ENCODE measurements at regions not wholly inside any gene's neighbourhood (a gene's known extent, or its start where the extent isn't known, plus 50 kb on each side); places are given as distances from the start of the nearest gene placed in this dataset.
"Not testable (repeated sequence)": the region's sequence is repeated elsewhere in the genome, so short reads cannot be mapped to it uniquely, and the experiment has no call there.

DNA sequence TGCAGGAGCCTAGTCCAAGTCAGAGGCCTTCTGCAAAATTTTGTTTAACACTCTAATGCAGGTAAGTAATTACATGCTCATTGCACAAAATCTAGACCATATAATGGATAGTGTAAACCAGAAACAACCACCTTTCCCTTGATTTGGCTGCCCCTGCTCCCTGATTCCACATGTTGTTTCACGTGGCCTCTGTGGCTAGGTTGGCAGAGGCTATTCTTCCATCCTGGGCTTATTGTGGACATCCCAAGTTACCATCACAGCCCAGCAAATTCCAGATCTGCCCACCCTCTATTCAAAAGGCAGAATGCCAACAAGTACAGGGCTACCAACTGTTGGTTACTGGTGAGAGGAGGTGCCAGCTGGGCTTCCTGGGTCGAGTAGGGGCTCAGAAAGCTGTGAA is 794.5 kb upstream of the GRM7 start:
- TF ChIP-seq, protein P1, sequence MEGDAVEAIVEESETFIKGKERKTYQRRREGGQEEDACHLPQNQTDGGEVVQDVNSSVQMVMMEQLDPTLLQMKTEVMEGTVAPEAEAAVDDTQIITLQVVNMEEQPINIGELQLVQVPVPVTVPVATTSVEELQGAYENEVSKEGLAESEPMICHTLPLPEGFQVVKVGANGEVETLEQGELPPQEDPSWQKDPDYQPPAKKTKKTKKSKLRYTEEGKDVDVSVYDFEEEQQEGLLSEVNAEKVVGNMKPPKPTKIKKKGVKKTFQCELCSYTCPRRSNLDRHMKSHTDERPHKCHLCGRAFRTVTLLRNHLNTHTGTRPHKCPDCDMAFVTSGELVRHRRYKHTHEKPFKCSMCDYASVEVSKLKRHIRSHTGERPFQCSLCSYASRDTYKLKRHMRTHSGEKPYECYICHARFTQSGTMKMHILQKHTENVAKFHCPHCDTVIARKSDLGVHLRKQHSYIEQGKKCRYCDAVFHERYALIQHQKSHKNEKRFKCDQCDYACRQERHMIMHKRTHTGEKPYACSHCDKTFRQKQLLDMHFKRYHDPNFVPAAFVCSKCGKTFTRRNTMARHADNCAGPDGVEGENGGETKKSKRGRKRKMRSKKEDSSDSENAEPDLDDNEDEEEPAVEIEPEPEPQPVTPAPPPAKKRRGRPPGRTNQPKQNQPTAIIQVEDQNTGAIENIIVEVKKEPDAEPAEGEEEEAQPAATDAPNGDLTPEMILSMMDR (IDR thresholded peaks at IDR 0.05) = no peak
- ATAC-seq (ENCODE audit: insufficient number of reproducible peaks, low FRiP score, low read depth) (no peak), DNase-seq (ENCODE audit: low spot score) (no peak)
- H3K9me3 ChIP-seq = no peaks in the 10 kb centered on the region
- no peaks in the 10 kb centered on the region for H3K4me1 ChIP-seq (ENCODE audit: control insufficient read depth in 1 of 2, low read depth in 2 of 2)
- H3K27me3 ChIP-seq (replicated peaks; ENCODE audit: insufficient read depth) = no peaks in the 10 kb centered on the region
- H3K27ac ChIP-seq = no peak overlapping the region
- no peaks in the 10 kb centered on the region for H3K36me3 ChIP-seq
- no peak overlapping the region for H3K4me3 ChIP-seq

- not testable (repeated sequence) for H3K4me1 ChIP-seq (ENCODE audit: control insufficient read depth in 1 of 2, low read depth in 2 of 2); H3K27me3 ChIP-seq (replicated peaks; ENCODE audit: insufficient read depth); H3K36me3 ChIP-seq; DNase-seq (ENCODE audit: low spot score); H3K4me3 ChIP-seq; ATAC-seq (ENCODE audit: insufficient number of reproducible peaks, low FRiP score, low read depth); H3K9me3 ChIP-seq; H3K27ac ChIP-seq
Measured at GRCh38 chr3:6066868-6067578, 793.9 kb upstream of the GRM7 start.

- no peak for ATAC-seq (ENCODE audit: insufficient number of reproducible peaks, low FRiP score, low read depth)
- Histone ChIP-seq H3K9me3 (no peaks in the 10 kb centered on the region), H3K4me3 (no peak overlapping the region), H3K4me1 (ENCODE audit: control insufficient read depth in 1 of 2, low read depth in 2 of 2) (no peaks in the 10 kb centered on the region), H3K27me3 (replicated peaks; ENCODE audit: insufficient read depth) (no peaks in the 10 kb centered on the region), H3K36me3 (no peaks in the 10 kb centered on the region), H3K27ac (no peak overlapping the region)
- TF ChIP-seq, protein P1 (IDR thresholded peaks at IDR 0.05) = no peak
- DNase-seq (ENCODE audit: low spot score) = no peak
Measured at GRCh38 chr3:6074952-6075351, 786.0 kb upstream of the GRM7 start.

- Histone ChIP-seq H3K4me1 (ENCODE audit: control insufficient read depth in 1 of 2, low read depth in 2 of 2) (no peaks in the 10 kb centered on the region), H3K36me3 (no peaks in the 10 kb centered on the region), H3K9me3 (no peaks in the 10 kb centered on the region), H3K27me3 (replicated peaks; ENCODE audit: insufficient read depth) (no peaks in the 10 kb centered on the region), H3K4me3 (no peak overlapping the region), H3K27ac (no peak overlapping the region)
- no peak for ATAC-seq (ENCODE audit: insufficient number of reproducible peaks, low FRiP score, low read depth)
- DNase-seq (ENCODE audit: low spot score) = no peak
- TF ChIP-seq, protein P1 (IDR thresholded peaks at IDR 0.05) = no peak
Measured at GRCh38 chr3:6078436-6078835, 782.5 kb upstream of the GRM7 start.

- no peaks in the 10 kb centered on the region for H3K36me3 ChIP-seq
- TF ChIP-seq, protein P1 (IDR thresholded peaks at IDR 0.05) = no peak
- ATAC-seq (ENCODE audit: insufficient number of reproducible peaks, low FRiP score, low read depth) (no peak), DNase-seq (ENCODE audit: low spot score) (no peak)
- no peaks in the 10 kb centered on the region for H3K4me1 ChIP-seq (ENCODE audit: control insufficient read depth in 1 of 2, low read depth in 2 of 2)
- H3K27ac ChIP-seq = no peak overlapping the region
- H3K27me3 ChIP-seq (replicated peaks; ENCODE audit: insufficient read depth) = no peaks in the 10 kb centered on the region
- no peaks in the 10 kb centered on the region for H3K9me3 ChIP-seq
- H3K4me3 ChIP-seq = no peak overlapping the region
Measured at GRCh38 chr3:6079011-6079410, 781.9 kb upstream of the GRM7 start.
